Esophagus squamous epithelium (tissue), 5 donors: ENCODE measurements at regions not wholly inside any gene's neighbourhood (a gene's known extent, or its start where the extent isn't known, plus 50 kb on each side); places are given as distances from the start of the nearest gene placed in this dataset.

ENCODE experiments used
- DNase-seq: peaks from one replicate; lab custom pipeline; 2025; lab: John Stamatoyannopoulos, UW
- H3K27ac ChIP-seq, 4 donors: fragments of 200-600 bp; sonication (generic); one replicate each; pipeline ENCODE4 v1.5.1; 2016 to 2019; ENCODE audit warnings: mild to moderate bottlenecking in 1 of 4
- H3K27me3 ChIP-seq, 4 donors: fragments of 200-600 bp; sonication (generic); 1 replicate in 3 of 4; 2 replicates in 1 of 4; pipeline versions ENCODE4 v1.5.1 to v1.6.0; 2017 to 2021; ENCODE audit warnings: antibody characterized with exemption in 1 of 4
- H3K36me3 ChIP-seq, 3 donors: fragments of 200-600 bp; sonication (generic); one replicate each; pipeline ENCODE4 v1.5.1; 2016 to 2019
- H3K4me1 ChIP-seq, 3 donors: fragments of 200-600 bp; sonication (generic); one replicate each; pipeline ENCODE4 v1.5.1; 2017 to 2019
- H3K4me3 ChIP-seq, 4 donors: fragments of 200-600 bp; sonication (generic); 1 replicate in 3 of 4; 2 replicates in 1 of 4; pipeline ENCODE4 v1.5.1; 2016 to 2019; ENCODE audit warnings: mild to moderate bottlenecking in 2 of 4, moderate library complexity in 1 of 4
- H3K9me3 ChIP-seq, 3 donors: fragments of 200-600 bp; sonication (generic); one replicate each; pipeline ENCODE4 v1.5.1; 2016 to 2019
- CTCF ChIP-seq, 6 experiments: fragments of 450-650 bp in 4 of 6; fragments of 200-600 bp in 2 of 6; sonication (generic) in 2 of 6; IDR thresholded peaks; one replicate each; pipeline ENCODE4 v1.5.1; 2016 to 2019; ENCODE audit warnings: antibody characterized with exemption in 6 of 6, mild to moderate bottlenecking in 4 of 6, moderate library complexity in 4 of 6
- POLR2A ChIP-seq, 4 donors: fragments of 450-650 bp; IDR thresholded peaks; one replicate each; pipeline ENCODE4 v1.6.1; 2017; ENCODE audit warnings: antibody characterized with exemption in 4 of 4, mild to moderate bottlenecking in 4 of 4, moderate library complexity in 3 of 4
- WGBS, 2 donors: methylation state at CpG; one replicate each; pipeline ENCODE4 v1.1.5; 2018; 5-methylcytosine and 5-hydroxymethylcytosine counted together
- intact Hi-C: fragments of 100-400 bp; cut with DNase I; formaldehyde crosslinking; loops from one replicate; pipeline ENCODE4 v1.15.0; 2022
- donor health status: DM: yes; HTN: yes; CAD: no.

DNA sequence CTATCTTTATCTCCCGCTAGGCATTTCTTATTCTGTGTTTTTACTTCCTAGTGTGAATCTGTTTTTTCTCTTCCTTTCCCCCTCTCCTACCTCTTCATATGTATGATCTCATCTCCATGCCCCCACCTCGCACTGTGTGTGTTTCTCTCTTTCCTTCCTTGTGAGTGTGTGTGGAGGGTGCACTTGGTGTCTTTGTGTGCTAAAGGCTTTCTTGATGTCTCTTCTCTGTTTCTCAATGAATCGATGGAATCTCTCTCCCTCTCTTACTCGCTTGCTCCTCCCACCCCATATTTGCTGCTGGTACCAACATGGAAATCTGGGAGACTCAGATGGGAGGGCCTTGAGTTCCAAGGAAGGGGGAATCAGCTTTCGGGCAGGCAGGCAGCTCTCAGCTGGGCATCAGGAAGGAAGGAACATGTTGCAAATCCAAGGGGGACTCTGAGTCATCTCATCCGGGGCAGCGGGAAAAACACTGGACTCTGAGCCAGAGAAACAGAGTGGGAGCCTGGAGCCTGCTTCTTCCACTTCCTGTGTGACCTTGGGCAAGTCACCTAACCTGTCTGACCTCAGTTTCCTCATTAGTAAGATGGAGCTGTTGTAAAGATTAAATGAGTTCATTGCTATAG, 147.5 kb downstream of the PTPRU start:
- Histone ChIP-seq H3K9me3 (peaks cover 0 to 12% (median 11%) of the 10 kb centered on the region in 3 donors), H3K4me1 (no peaks in the 10 kb centered on the region), H3K4me3 (no peak overlapping the region), H3K27me3 (peaks cover 0 to 77% (median 1%) of the 10 kb centered on the region in 4 donors), H3K36me3 (no peaks in the 10 kb centered on the region), H3K27ac (no peak overlapping the region)
- TF ChIP-seq CTCF (IDR thresholded peaks at IDR 0.05) (no peak), POLR2A (IDR thresholded peaks at IDR 0.05) (no peak)
- no peak for DNase-seq
- WGBS, 2 donors, result 21 to 22% methylated on average over 4 to 5 of the region's 7 CpGs
- intact Hi-C loops, result no loop called here

DNA sequence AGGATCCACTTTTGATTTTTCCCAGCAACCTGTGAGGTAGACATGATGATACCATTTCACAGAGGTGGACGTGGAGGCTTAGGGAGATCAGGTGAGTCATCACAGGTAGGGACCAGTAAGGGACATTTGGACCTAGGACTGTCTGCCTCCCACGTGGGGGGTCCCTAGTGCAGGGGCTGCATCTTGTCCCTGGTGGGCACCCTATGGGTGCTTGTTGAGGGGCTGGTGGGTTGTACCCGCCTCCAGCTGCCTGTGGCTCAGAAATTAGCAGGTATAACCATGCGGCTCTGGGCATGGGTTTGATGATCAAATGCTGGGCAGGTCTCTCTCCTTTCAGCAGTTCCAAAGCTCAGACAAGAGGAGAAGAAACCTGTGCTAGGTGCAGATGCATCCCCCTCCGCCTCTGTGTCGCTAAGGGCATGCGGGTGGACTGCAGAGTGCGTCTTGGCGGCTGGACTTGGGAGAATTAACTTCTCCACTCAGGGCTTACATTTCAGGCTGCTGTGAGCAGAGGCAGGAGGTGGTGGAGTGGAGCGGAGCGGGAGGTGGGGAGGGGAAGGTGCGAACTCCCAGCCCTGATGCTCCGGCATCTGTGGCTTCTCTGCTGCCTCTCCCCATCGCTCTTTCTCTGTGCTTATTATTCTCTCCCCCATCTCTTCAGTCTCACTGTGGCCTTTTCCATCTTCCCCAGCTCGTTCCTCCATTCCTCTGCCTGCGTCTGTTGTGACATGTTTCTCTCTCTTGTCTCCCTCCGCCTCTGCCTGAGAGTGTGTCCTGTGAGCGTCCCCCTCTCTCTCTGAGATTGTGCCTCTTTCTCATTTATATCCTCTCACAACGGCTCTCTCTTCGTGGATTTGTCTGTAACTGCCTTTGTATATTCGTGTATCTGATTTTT, 146.8 kb downstream of the PTPRU start:
- Histone ChIP-seq H3K27me3 (peaks cover 0 to 69% (median 1%) of the 10 kb centered on the region in 4 donors), H3K27ac (no peak overlapping the region)
- no peak for DNase-seq

DNA sequence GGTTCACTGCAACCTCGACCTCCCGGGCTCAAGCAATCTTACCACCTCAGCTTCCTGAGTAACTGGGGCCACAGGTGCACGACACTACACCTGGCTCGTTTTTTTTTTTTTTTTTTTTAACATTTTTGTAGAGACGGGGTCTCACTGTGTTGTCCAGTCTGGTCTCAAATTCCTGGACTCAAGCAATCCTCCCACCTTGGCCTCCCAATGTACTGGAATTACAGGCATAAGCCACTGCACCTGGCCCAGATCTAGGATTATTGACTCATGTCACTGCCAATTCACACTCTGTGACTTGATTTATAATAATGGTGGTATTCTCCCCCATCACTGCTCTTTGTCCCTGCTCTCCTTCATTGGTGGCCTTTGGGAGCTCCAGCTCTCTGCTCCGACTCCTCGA, 145.1 kb downstream of the PTPRU start:
- Histone ChIP-seq H3K4me3 (no peak overlapping the region), H3K27me3 (peaks cover 0 to 64% (median 1%) of the 10 kb centered on the region in 4 donors), H3K4me1 (no peaks in the 10 kb centered on the region), H3K36me3 (no peaks in the 10 kb centered on the region), H3K9me3 (peaks cover 5 to 29% (median 29%) of the 10 kb centered on the region in 3 donors), H3K27ac (no peak overlapping the region)
- WGBS, 2 donors, result 77 to 79% methylated on average over 5 to 7 of the region's 7 CpGs
- no peak for TF ChIP-seq CTCF (IDR thresholded peaks at IDR 0.05)
- no peak for TF ChIP-seq POLR2A (IDR thresholded peaks at IDR 0.05)
- intact Hi-C loops, result no loop called here
- DNase-seq, result no peak

More for the DNA sequence above, 146.8 kb downstream of the PTPRU start:
- Histone ChIP-seq H3K4me1 (no peaks in the 10 kb centered on the region), H3K36me3 (no peaks in the 10 kb centered on the region), H3K9me3 (peaks cover 5 to 19% (median 17%) of the 10 kb centered on the region in 3 donors), H3K4me3 (no peak overlapping the region)
- TF ChIP-seq CTCF (IDR thresholded peaks at IDR 0.05) (no peak), POLR2A (IDR thresholded peaks at IDR 0.05) (no peak)
- intact Hi-C loops, result no loop called here
- 39 to 43% methylated on average over 18 of the region's 21 CpGs for WGBS, 2 donors

DNA sequence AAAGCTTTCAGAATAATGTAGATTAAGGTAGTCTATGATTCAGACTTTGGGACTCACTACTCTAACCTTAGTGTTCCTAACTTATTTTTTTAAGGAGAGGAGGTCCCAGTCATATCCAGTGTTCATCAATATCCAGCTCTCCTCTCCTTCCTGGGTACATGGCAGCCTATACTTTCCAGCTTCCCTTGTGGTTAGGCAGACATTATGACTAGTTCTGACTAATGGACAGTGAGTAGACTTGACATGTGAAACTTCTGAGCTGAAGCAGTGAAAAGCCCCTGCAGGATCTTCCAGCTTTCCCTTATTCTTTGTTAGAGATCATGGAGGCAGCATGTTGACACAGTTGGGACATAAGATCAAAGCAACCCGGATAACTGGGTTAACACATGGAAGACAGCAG, 144.2 kb downstream of the PTPRU start:
- peaks cover 0 to 64% (median 1%) of the 10 kb centered on the region in 4 donors for H3K27me3 ChIP-seq
- no peak overlapping the region for H3K27ac ChIP-seq
- no peak for DNase-seq
- H3K4me3 ChIP-seq, result no peak overlapping the region
- H3K36me3 ChIP-seq, result no peaks in the 10 kb centered on the region
- H3K4me1 ChIP-seq, result no peaks in the 10 kb centered on the region
- intact Hi-C loops, result no loop called here
- TF ChIP-seq CTCF (IDR thresholded peaks at IDR 0.05), result no peak
- TF ChIP-seq POLR2A (IDR thresholded peaks at IDR 0.05), result no peak
- WGBS, 2 donors, result 0 to 73% methylated on average over 1 of the region's 1 CpG
- H3K9me3 ChIP-seq, result peaks cover 5 to 29% (median 29%) of the 10 kb centered on the region in 3 donors
